ENCODE measurements at regions not wholly inside any gene's neighbourhood (a gene's known extent, or its start where the extent isn't known, plus 50 kb on each side); places are given as distances from the start of the nearest gene placed in this dataset.
"Not testable (repeated sequence)": the region's sequence is repeated elsewhere in the genome, so short reads cannot be mapped to it uniquely, and the experiment has no call there.

GRCh38 chr7:69237541-69237940 lies 360.7 kb upstream of the AUTS2 start:
- Mint-ChIP-seq H3K36me3 (ENCODE audit: low read depth) (no peaks in the 10 kb centered on the region), H3K27me3 (ENCODE audit: low read depth) (no peaks in the 10 kb centered on the region), H3K9me3 (peaks cover 34% of the 10 kb centered on the region), H3K4me1 (ENCODE audit: low read depth) (no peaks in the 10 kb centered on the region), H3K4me3 (no peak overlapping the region), H3K27ac (no peak overlapping the region)
- no peak for DNase-seq (ENCODE audit: low spot score)

GRCh38 chr7:69243016-69243415 lies 355.3 kb upstream of the AUTS2 start:
- no peak for DNase-seq (ENCODE audit: low spot score)
- Mint-ChIP-seq H3K4me1 (ENCODE audit: low read depth) (no peaks in the 10 kb centered on the region), H3K9me3 (peaks cover 31% of the 10 kb centered on the region)

GRCh38 chr7:69244701-69245100 lies 353.6 kb upstream of the AUTS2 start:
- DNase-seq (ENCODE audit: low spot score): no peak
- Mint-ChIP-seq H3K4me3 (no peak overlapping the region), H3K36me3 (ENCODE audit: low read depth) (no peaks in the 10 kb centered on the region), H3K27me3 (ENCODE audit: low read depth) (no peaks in the 10 kb centered on the region), H3K27ac (no peak overlapping the region), H3K9me3 (peaks cover 24% of the 10 kb centered on the region), H3K4me1 (ENCODE audit: low read depth) (no peaks in the 10 kb centered on the region)

More at GRCh38 chr7:69243016-69243415, 355.3 kb upstream of the AUTS2 start:
- H3K36me3 Mint-ChIP-seq (ENCODE audit: low read depth): no peaks in the 10 kb centered on the region
- H3K27ac Mint-ChIP-seq: no peak overlapping the region
- H3K27me3 Mint-ChIP-seq (ENCODE audit: low read depth): no peaks in the 10 kb centered on the region
- no peak overlapping the region for H3K4me3 Mint-ChIP-seq

- DNase-seq (ENCODE audit: low spot score): no peak
- H3K4me1 Mint-ChIP-seq (ENCODE audit: low read depth): no peaks in the 10 kb centered on the region
- H3K36me3 Mint-ChIP-seq (ENCODE audit: low read depth): no peaks in the 10 kb centered on the region
- H3K4me3 Mint-ChIP-seq: no peak overlapping the region
- H3K27me3 Mint-ChIP-seq (ENCODE audit: low read depth): no peaks in the 10 kb centered on the region
- peaks cover 26% of the 10 kb centered on the region for H3K9me3 Mint-ChIP-seq
- no peak overlapping the region for H3K27ac Mint-ChIP-seq
Measured at GRCh38 chr7:69245646-69246045, 352.6 kb upstream of the AUTS2 start.

GRCh38 chr7:69246758-69247157 lies 351.5 kb upstream of the AUTS2 start:
- H3K4me1 Mint-ChIP-seq (ENCODE audit: low read depth): no peaks in the 10 kb centered on the region
- H3K36me3 Mint-ChIP-seq (ENCODE audit: low read depth): no peaks in the 10 kb centered on the region
- H3K9me3 Mint-ChIP-seq: peaks cover 21% of the 10 kb centered on the region
- no peak overlapping the region for H3K4me3 Mint-ChIP-seq
- H3K27ac Mint-ChIP-seq: no peak overlapping the region
- no peak for DNase-seq (ENCODE audit: low spot score)
- H3K27me3 Mint-ChIP-seq (ENCODE audit: low read depth): no peaks in the 10 kb centered on the region

- not testable (repeated sequence) for H3K27me3 Mint-ChIP-seq (ENCODE audit: low read depth); H3K36me3 Mint-ChIP-seq (ENCODE audit: low read depth); H3K4me1 Mint-ChIP-seq (ENCODE audit: low read depth); H3K4me3 Mint-ChIP-seq; DNase-seq (ENCODE audit: low spot score); H3K27ac Mint-ChIP-seq
- H3K9me3 Mint-ChIP-seq: peaks cover 14% of the 10 kb centered on the region
Measured at GRCh38 chr7:69248382-69248828, 349.9 kb upstream of the AUTS2 start.

- H3K27me3 Mint-ChIP-seq (ENCODE audit: low read depth): no peaks in the 10 kb centered on the region
- H3K27ac Mint-ChIP-seq: no peak overlapping the region
- H3K4me1 Mint-ChIP-seq (ENCODE audit: low read depth): no peaks in the 10 kb centered on the region
- no peak for DNase-seq (ENCODE audit: low spot score)
- H3K36me3 Mint-ChIP-seq (ENCODE audit: low read depth): no peaks in the 10 kb centered on the region
- no peak overlapping the region for H3K4me3 Mint-ChIP-seq
- H3K9me3 Mint-ChIP-seq: peaks cover 28% of the 10 kb centered on the region
Measured at GRCh38 chr7:69250958-69251357, 347.3 kb upstream of the AUTS2 start.

- Mint-ChIP-seq H3K4me3 (no peak overlapping the region), H3K27ac (no peak overlapping the region), H3K4me1 (ENCODE audit: low read depth) (no peaks in the 10 kb centered on the region), H3K9me3 (peaks cover 41% of the 10 kb centered on the region), H3K36me3 (ENCODE audit: low read depth) (no peaks in the 10 kb centered on the region), H3K27me3 (ENCODE audit: low read depth) (no peaks in the 10 kb centered on the region)
- no peak for DNase-seq (ENCODE audit: low spot score)
Measured at GRCh38 chr7:69254643-69255042, 343.6 kb upstream of the AUTS2 start.

GRCh38 chr7:69256634-69257081 lies 341.6 kb upstream of the AUTS2 start:
- no peaks in the 10 kb centered on the region for H3K4me1 Mint-ChIP-seq (ENCODE audit: low read depth)
- no peak overlapping the region for H3K27ac Mint-ChIP-seq
- no peaks in the 10 kb centered on the region for H3K27me3 Mint-ChIP-seq (ENCODE audit: low read depth)
- peaks cover 36% of the 10 kb centered on the region for H3K9me3 Mint-ChIP-seq
- H3K36me3 Mint-ChIP-seq (ENCODE audit: low read depth): no peaks in the 10 kb centered on the region
- no peak for DNase-seq (ENCODE audit: low spot score)
- H3K4me3 Mint-ChIP-seq: no peak overlapping the region

GRCh38 chr7:69257592-69257991 lies 340.7 kb upstream of the AUTS2 start:
- Mint-ChIP-seq H3K27ac (no peak overlapping the region), H3K4me3 (no peak overlapping the region), H3K9me3 (peaks cover 36% of the 10 kb centered on the region), H3K4me1 (ENCODE audit: low read depth) (no peaks in the 10 kb centered on the region), H3K36me3 (ENCODE audit: low read depth) (no peaks in the 10 kb centered on the region), H3K27me3 (ENCODE audit: low read depth) (no peaks in the 10 kb centered on the region)
- no peak for DNase-seq (ENCODE audit: low spot score)

GRCh38 chr7:69259445-69259844 lies 338.8 kb upstream of the AUTS2 start:
- H3K4me1 Mint-ChIP-seq (ENCODE audit: low read depth): no peaks in the 10 kb centered on the region
- H3K4me3 Mint-ChIP-seq: no peak overlapping the region
- no peaks in the 10 kb centered on the region for H3K36me3 Mint-ChIP-seq (ENCODE audit: low read depth)
- no peak overlapping the region for H3K27ac Mint-ChIP-seq
- DNase-seq (ENCODE audit: low spot score): no peak
- peaks cover 27% of the 10 kb centered on the region for H3K9me3 Mint-ChIP-seq
- H3K27me3 Mint-ChIP-seq (ENCODE audit: low read depth): no peaks in the 10 kb centered on the region

- Mint-ChIP-seq H3K27me3 (ENCODE audit: low read depth) (no peaks in the 10 kb centered on the region), H3K9me3 (peaks cover 21% of the 10 kb centered on the region), H3K36me3 (ENCODE audit: low read depth) (no peaks in the 10 kb centered on the region), H3K27ac (no peak overlapping the region), H3K4me1 (ENCODE audit: low read depth) (no peaks in the 10 kb centered on the region), H3K4me3 (no peak overlapping the region)
- DNase-seq (ENCODE audit: low spot score): no peak
Measured at GRCh38 chr7:69260023-69260422, 338.3 kb upstream of the AUTS2 start.

GRCh38 chr7:69263550-69263949 lies 334.7 kb upstream of the AUTS2 start:
- no peaks in the 10 kb centered on the region for H3K36me3 Mint-ChIP-seq (ENCODE audit: low read depth)
- H3K4me3 Mint-ChIP-seq: no peak overlapping the region
- no peak for DNase-seq (ENCODE audit: low spot score)
- no peaks in the 10 kb centered on the region for H3K27me3 Mint-ChIP-seq (ENCODE audit: low read depth)
- H3K9me3 Mint-ChIP-seq: peaks cover 9% of the 10 kb centered on the region
- H3K27ac Mint-ChIP-seq: no peak overlapping the region
- H3K4me1 Mint-ChIP-seq (ENCODE audit: low read depth): no peaks in the 10 kb centered on the region

- H3K9me3 Mint-ChIP-seq: peaks cover 21% of the 10 kb centered on the region
- no peaks in the 10 kb centered on the region for H3K36me3 Mint-ChIP-seq (ENCODE audit: low read depth)
- H3K4me3 Mint-ChIP-seq: no peak overlapping the region
- no peaks in the 10 kb centered on the region for H3K4me1 Mint-ChIP-seq (ENCODE audit: low read depth)
- no peak for DNase-seq (ENCODE audit: low spot score)
- no peak overlapping the region for H3K27ac Mint-ChIP-seq
- no peaks in the 10 kb centered on the region for H3K27me3 Mint-ChIP-seq (ENCODE audit: low read depth)
Measured at GRCh38 chr7:69269806-69270205, 328.5 kb upstream of the AUTS2 start.

- no peak for DNase-seq (ENCODE audit: low spot score)
- Mint-ChIP-seq H3K27ac (no peak overlapping the region), H3K36me3 (ENCODE audit: low read depth) (no peaks in the 10 kb centered on the region), H3K9me3 (peaks cover 27% of the 10 kb centered on the region), H3K4me3 (no peak overlapping the region), H3K4me1 (ENCODE audit: low read depth) (no peaks in the 10 kb centered on the region), H3K27me3 (ENCODE audit: low read depth) (no peaks in the 10 kb centered on the region)
Measured at GRCh38 chr7:69272101-69272500, 326.2 kb upstream of the AUTS2 start.
